Aorta (tissue), 5 donors: ENCODE measurements at regions not wholly inside any gene's neighbourhood (a gene's known extent, or its start where the extent isn't known, plus 50 kb on each side); places are given as distances from the start of the nearest gene placed in this dataset.

Experiments
- ATAC-seq: fragments of 200-7000 bp; cut with Tn5 transposase; one replicate; pipeline ENCODE4 v1.9.1; 2022; ENCODE audit warnings: moderate library complexity; ENCODE audit not compliant: low FRiP score
- DNase-seq, 2 donors: peaks; one replicate each; pipeline ENCODE4 v3.0.0-alpha.2; 2020
- H3K27ac ChIP-seq, 2 donors: one replicate each; pipeline ENCODE4 v1.5.1; 2013; ENCODE audit warnings: low read length in 2 of 2, mild to moderate bottlenecking in 2 of 2, moderate library complexity in 2 of 2, control low read depth in 1 of 2, inconsistent platforms in 1 of 2, low read depth in 1 of 2
- H3K27me3 ChIP-seq, 2 donors: one replicate each; pipeline ENCODE4 v1.6.1; 2013; ENCODE audit warnings: control low read depth in 1 of 2, low read length in 1 of 2, mild to moderate bottlenecking in 1 of 2, moderate library complexity in 1 of 2; ENCODE audit not compliant: insufficient read depth in 2 of 2, control insufficient read depth in 1 of 2
- H3K36me3 ChIP-seq, 2 donors: one replicate each; pipeline ENCODE4 v1.6.1; 2013; ENCODE audit warnings: control low read depth in 1 of 2, low read length in 1 of 2, mild to moderate bottlenecking in 1 of 2; ENCODE audit not compliant: insufficient read depth in 2 of 2, control insufficient read depth in 1 of 2
- H3K4me1 ChIP-seq, 2 donors: one replicate each; pipeline ENCODE4 v1.6.1; 2013; ENCODE audit warnings: low read length in 2 of 2, control low read depth in 1 of 2, mild to moderate bottlenecking in 1 of 2, moderate library complexity in 1 of 2; ENCODE audit not compliant: insufficient read depth in 2 of 2, control insufficient read depth in 1 of 2
- H3K4me3 ChIP-seq, 2 donors: one replicate each; pipeline ENCODE4 v1.5.1; 2013; ENCODE audit warnings: low read length in 2 of 2, control low read depth in 1 of 2, mild to moderate bottlenecking in 1 of 2
- H3K9me3 ChIP-seq: one replicate; pipeline ENCODE4 v1.6.1; 2013; ENCODE audit warnings: mild to moderate bottlenecking, low read length; ENCODE audit not compliant: control insufficient read depth
- WGBS, 2 donors: extraction: QIAGEN DNeasy Blood & Tissue Kit; methylation state at CpG; one replicate each; pipeline ENCODE4 v1.1.7; 2013; 5-methylcytosine and 5-hydroxymethylcytosine counted together
- intact Hi-C, 2 donors: fragments of 100-400 bp; cut with DNase I; formaldehyde crosslinking; loops; one replicate each; pipeline versions ENCODE4 v1.14.2 to v1.15.0; 2022
- donor health status: healthy with polysubstance abuse.
- donor health status: Bipolar disorder and iron deficiency.
- donor health status: DM: no; HTN: no; CAD: no.
- donor health status: DM: no; HTN: no; CAD: no.
- donor health status: DM: yes; HTN: yes; CAD: no.

DNA sequence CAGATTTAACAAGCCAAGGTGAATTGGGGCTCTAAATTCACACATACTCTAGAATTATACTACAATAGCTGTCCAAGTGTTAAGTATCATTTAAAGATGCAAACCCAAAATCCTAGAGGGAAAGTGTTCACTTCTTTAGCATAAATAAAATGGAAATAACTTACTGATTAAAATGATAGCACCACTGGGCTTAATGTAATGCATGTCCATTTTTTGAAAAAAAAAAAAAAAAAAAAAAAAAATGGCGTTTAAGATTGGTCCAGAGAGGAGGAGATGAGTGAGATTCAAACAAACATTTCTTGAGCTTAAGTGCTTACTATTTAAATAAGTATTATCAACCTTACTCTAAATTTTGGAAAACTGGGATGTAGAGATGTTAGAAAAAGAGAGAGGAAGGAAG is 251.5 kb upstream of the CWC22 start:
- Histone ChIP-seq H3K4me3 (no peak overlapping the region), H3K9me3 (no peaks in the 10 kb centered on the region), H3K4me1 (no peaks in the 10 kb centered on the region), H3K36me3 (no peaks in the 10 kb centered on the region), H3K27me3 (no peaks in the 10 kb centered on the region), H3K27ac (no peak overlapping the region)
- intact Hi-C loops, result no loop called here
- DNase-seq (no peak), ATAC-seq (no peak)
- WGBS, 2 donors, result 58 to 69% methylated on average over 1 of the region's 1 CpG

DNA sequence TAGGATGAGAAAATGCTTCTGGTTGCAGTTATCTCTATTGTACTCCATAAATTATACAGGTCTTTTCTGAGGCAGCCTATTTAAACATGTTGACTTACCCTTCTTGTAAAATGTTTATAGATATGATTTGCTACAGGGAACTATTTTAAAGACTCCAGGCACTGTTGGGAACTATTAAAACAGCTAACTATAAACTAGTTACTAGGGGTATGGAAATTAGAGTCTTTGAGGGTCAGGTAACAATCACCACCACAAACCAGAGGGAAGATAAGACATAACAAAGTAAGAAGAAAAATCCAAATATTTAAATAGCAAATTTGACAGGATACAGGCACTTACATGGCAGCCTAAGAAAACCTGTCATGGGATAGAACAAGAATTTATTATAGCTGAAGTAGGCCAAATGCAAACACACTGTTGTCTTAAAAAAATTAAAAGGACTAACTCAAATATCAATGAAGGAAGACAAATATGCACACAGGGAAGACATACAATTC is 251.0 kb upstream of the CWC22 start:
- Histone ChIP-seq H3K27ac (no peak overlapping the region), H3K27me3 (no peaks in the 10 kb centered on the region), H3K4me3 (no peak overlapping the region), H3K4me1 (no peaks in the 10 kb centered on the region), H3K9me3 (no peaks in the 10 kb centered on the region), H3K36me3 (no peaks in the 10 kb centered on the region)
- intact Hi-C loops, result no loop called here
- DNase-seq (no peak), ATAC-seq (no peak)

DNA sequence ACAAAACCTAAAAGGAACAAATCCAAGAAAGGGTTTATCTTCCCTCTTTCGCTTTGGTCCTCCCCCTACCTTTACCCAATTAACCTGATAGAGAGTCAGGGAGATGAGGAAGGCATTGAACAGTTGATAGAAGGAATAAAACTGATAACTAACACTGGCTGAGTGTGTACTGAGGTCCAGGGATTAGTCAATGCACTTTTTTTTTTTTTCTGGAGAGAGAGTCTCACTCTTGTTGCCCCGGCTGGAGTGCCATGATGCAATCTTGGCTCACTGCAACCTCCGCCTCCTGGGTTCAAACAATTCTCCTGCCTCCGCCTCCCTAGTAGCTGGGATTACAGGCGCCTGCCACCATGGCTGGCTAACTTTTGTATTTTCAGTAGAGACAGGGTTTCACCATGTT is 250.2 kb upstream of the CWC22 start:
- no peaks in the 10 kb centered on the region for H3K27me3 ChIP-seq
- no peak overlapping the region for H3K4me3 ChIP-seq
- WGBS, 2 donors, result 77 to 89% methylated on average over 5 of the region's 5 CpGs
- no peak for DNase-seq
- ATAC-seq, result no peak
- intact Hi-C loops, result no loop called here
- H3K36me3 ChIP-seq, result no peaks in the 10 kb centered on the region
- H3K4me1 ChIP-seq, result no peaks in the 10 kb centered on the region
- no peaks in the 10 kb centered on the region for H3K9me3 ChIP-seq
- no peak overlapping the region for H3K27ac ChIP-seq

DNA sequence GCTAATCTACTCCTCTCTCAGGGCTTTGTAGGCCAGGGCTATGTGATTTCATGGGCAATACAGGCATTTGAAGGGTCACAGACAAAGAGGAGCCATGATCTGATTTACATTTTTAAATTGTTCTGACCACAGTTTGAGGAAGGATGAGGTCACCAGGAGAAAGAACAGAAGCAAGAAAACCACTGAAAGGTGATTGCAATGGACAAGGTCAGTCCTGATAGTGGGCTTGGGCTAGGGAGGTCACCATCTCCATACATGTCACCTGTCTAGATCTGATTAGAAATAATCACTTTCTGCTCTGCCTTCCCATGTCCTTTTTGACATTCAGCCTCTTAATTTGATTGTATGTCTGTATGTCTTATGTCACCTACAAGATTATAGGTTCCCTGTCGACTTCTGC is 248.9 kb upstream of the CWC22 start:
- Histone ChIP-seq H3K27ac (no peak overlapping the region), H3K4me3 (no peak overlapping the region), H3K27me3 (no peaks in the 10 kb centered on the region), H3K9me3 (no peaks in the 10 kb centered on the region), H3K4me1 (no peaks in the 10 kb centered on the region), H3K36me3 (no peaks in the 10 kb centered on the region)
- intact Hi-C loops, result no loop called here
- ATAC-seq (no peak), DNase-seq (no peak)
- 34 to 76% methylated on average over 1 of the region's 1 CpG for WGBS, 2 donors

DNA sequence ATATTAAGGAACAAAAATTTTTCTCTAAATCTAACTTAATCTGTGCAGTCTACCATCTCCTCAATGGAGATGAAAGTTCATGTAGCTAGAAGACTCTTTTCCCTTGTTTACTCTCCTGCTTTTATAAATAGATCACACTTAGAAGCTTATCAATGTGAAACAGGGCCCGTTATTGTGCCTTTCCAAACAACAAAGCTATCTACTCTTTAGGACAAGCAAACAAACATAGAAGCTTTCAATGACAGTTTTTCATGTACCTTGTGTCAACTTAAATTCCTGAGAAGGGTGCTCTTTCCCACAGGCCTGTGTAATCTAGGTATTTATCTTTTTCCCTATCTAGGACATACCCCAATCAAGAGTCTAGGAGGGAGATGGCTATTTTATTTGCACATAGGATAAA is 247.8 kb upstream of the CWC22 start:
- no peak overlapping the region for H3K27ac ChIP-seq
- H3K36me3 ChIP-seq, result no peaks in the 10 kb centered on the region
- WGBS, 2 donors, result 22 to 37% methylated on average over 1 of the region's 1 CpG
- no peak overlapping the region for H3K4me3 ChIP-seq
- ATAC-seq (no peak), DNase-seq (no peak)
- no peaks in the 10 kb centered on the region for H3K27me3 ChIP-seq
- H3K9me3 ChIP-seq, result no peaks in the 10 kb centered on the region
- no peaks in the 10 kb centered on the region for H3K4me1 ChIP-seq
- intact Hi-C loops, result no loop called here

DNA sequence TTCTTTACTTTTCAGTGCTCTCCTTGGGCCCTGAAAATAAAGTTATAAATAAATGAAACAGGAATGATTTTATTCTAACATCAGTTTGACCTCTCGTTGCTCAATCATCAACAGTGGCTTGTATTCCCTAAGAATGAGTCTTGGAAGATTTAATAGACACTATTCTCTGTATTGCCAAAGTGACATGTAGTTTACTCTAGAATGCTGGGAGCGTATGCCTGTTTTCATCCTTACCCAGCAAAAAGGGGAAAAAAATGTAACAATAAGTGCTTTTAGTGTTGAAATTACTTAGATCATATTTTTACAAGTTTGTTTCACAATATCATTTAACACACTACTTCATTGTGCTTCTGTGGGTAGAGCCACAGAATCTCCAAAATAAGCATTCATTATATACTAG is 240.6 kb upstream of the CWC22 start:
- Histone ChIP-seq H3K27ac (no peak overlapping the region), H3K4me1 (no peaks in the 10 kb centered on the region), H3K9me3 (no peaks in the 10 kb centered on the region), H3K4me3 (no peak overlapping the region), H3K27me3 (no peaks in the 10 kb centered on the region), H3K36me3 (no peaks in the 10 kb centered on the region)
- ATAC-seq, result no peak
- 51 to 71% methylated on average over 2 of the region's 2 CpGs for WGBS, 2 donors
- no peak for DNase-seq
- intact Hi-C loops, result no loop called here

DNA sequence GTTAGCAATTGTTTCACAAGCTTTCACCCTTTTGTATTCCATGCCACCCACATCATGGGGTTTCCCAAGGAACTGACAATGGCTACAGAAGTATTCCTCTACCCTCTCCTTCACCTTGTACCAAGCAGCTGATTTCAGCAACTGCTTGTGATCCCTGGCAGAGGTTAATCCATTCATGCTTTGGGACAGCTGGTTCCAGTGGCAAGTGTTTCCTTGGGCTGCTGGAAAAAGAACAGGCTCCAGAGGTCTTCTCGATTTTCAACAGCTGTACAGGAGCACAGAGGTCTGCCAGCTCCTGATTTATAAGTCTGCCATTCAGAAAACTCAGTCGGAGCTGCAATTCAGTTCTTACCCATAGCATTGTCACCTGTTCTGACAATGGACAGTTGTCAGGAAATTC is 239.2 kb upstream of the CWC22 start:
- Histone ChIP-seq H3K36me3 (no peaks in the 10 kb centered on the region), H3K27ac (no peak overlapping the region), H3K4me3 (no peak overlapping the region), H3K9me3 (no peaks in the 10 kb centered on the region), H3K27me3 (no peaks in the 10 kb centered on the region), H3K4me1 (no peaks in the 10 kb centered on the region)
- DNase-seq (no peak), ATAC-seq (no peak)
- WGBS, 2 donors, result 26 to 31% methylated on average over 2 of the region's 2 CpGs
- intact Hi-C loops, result no loop called here

DNA sequence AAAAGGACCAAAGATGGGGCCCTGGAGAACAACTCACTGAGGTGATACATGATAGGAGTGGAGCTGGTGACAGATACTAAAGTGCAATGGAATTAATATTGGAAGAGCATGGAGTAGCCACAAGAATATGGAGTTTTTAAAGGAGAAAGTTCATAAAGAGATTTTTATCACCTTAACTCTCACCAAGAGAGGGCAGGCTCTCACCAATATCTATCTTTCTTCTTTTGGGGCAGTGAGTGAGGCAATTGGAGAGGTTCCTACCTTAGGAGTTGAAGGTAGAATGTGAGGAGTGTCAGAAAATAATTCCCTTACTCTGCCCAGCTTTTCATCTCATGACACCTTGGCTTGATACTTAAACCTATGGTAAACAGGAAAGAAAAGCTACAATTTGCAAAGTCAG is 233.7 kb upstream of the CWC22 start:
- Histone ChIP-seq H3K4me1 (no peaks in the 10 kb centered on the region), H3K27ac (no peak overlapping the region), H3K4me3 (no peak overlapping the region), H3K36me3 (no peaks in the 10 kb centered on the region), H3K9me3 (no peaks in the 10 kb centered on the region), H3K27me3 (no peaks in the 10 kb centered on the region)
- no peak for DNase-seq
- intact Hi-C loops, result no loop called here
- no peak for ATAC-seq

DNA sequence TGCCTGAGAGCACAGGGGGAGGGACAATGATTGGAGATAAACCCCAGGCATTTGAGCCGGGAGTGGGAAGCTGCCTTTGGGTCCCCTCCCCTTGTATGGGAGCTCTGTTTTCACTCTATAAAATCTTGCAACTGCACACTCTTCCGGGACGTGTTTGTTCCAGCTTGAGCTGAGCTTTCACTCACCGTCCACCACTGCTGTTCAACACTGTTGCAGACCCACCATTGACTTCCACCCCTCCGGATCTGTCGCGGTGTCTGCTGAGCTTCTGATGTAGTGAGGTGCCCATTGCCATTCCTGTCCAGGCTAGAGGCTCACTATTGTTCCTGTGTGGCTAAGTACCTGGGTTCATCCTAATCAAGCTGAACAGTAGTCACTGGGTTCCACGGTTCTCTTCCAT is 231.6 kb upstream of the CWC22 start:
- ATAC-seq, result no peak
- no peak for DNase-seq

More for the DNA sequence above, 231.6 kb upstream of the CWC22 start:
- H3K27ac ChIP-seq, result no peak overlapping the region
- H3K9me3 ChIP-seq, result no peaks in the 10 kb centered on the region
- 85 to 88% methylated on average over 8 of the region's 8 CpGs for WGBS, 2 donors
- H3K27me3 ChIP-seq, result no peaks in the 10 kb centered on the region
- H3K4me1 ChIP-seq, result no peaks in the 10 kb centered on the region
- intact Hi-C loops, result no loop called here
- H3K4me3 ChIP-seq, result no peak overlapping the region
- H3K36me3 ChIP-seq, result no peaks in the 10 kb centered on the region
